Panc1 (cell line): ENCODE measurements at regions not wholly inside any gene's neighbourhood (a gene's known extent, or its start where the extent isn't known, plus 50 kb on each side); places are given as distances from the start of the nearest gene placed in this dataset.

ENCODE experiments used
- CTCF ChIP-seq: fragments of 450-650 bp; IDR thresholded peaks from 2 replicates; pipeline ENCODE4 v1.5.1; 2017; ENCODE audit warnings: mild to moderate bottlenecking
- POLR2AphosphoS5 ChIP-seq: IDR thresholded peaks from 2 replicates; pipeline ENCODE4 v1.6.1; 2012; ENCODE audit warnings: mild to moderate bottlenecking, low read depth, low read length, moderate library complexity
- TCF7L2 ChIP-seq: IDR thresholded peaks from 2 replicates; pipeline ENCODE4 v1.6.1; 2011; ENCODE audit warnings: mild to moderate bottlenecking, low read depth, low read length, inconsistent platforms

- TF ChIP-seq CTCF, result no peak
- no peak for TF ChIP-seq POLR2AphosphoS5
- TF ChIP-seq TCF7L2, result no peak
These were observed 253.5 kb upstream of the PRKCQ start for GRCh38 chr10:6833458-6834011.
